Esophagus muscularis mucosa (tissue), 4 donors: ENCODE measurements at regions not wholly inside any gene's neighbourhood (a gene's known extent, or its start where the extent isn't known, plus 50 kb on each side); places are given as distances from the start of the nearest gene placed in this dataset.
A peak's percentile ranks its signal among the peaks of the same experiment; 100 is the strongest.

Experiments
- DNase-seq: peaks from one replicate; pipeline ENCODE4 v3.0.0-alpha.2; 2017; ENCODE audit errors: extremely low spot score
- H3K27ac ChIP-seq, 4 donors: fragments of 200-600 bp; sonication (generic); replicated peaks in 1 of 4; 1 replicate in 3 of 4; 2 replicates in 1 of 4; pipeline ENCODE4 v1.5.1; 2016 to 2019; ENCODE audit warnings: mild to moderate bottlenecking in 1 of 4
- H3K27me3 ChIP-seq, 4 donors: fragments of 200-600 bp; sonication (generic); one replicate each; pipeline versions ENCODE4 v1.5.1 to v1.6.0; 2016 to 2019
- H3K36me3 ChIP-seq, 4 donors: fragments of 200-600 bp; sonication (generic); one replicate each; pipeline ENCODE4 v1.5.1; 2016 to 2019
- H3K4me1 ChIP-seq, 4 donors: fragments of 200-600 bp; sonication (generic); one replicate each; pipeline ENCODE4 v1.5.1; 2016 to 2019
- H3K4me3 ChIP-seq, 4 donors: fragments of 200-600 bp; sonication (generic); 1 replicate in 2 of 4; 2 replicates in 2 of 4; pipeline ENCODE4 v1.5.1; 2016 to 2019; ENCODE audit warnings: mild to moderate bottlenecking in 4 of 4, moderate library complexity in 1 of 4
- H3K9me3 ChIP-seq, 4 donors: fragments of 200-600 bp; sonication (generic); 1 replicate in 3 of 4; 2 replicates in 1 of 4; pipeline ENCODE4 v1.5.1; 2016 to 2019
- CTCF ChIP-seq, 3 experiments: fragments of 200-600 bp in 2 of 3; fragments of 450-650 bp in 1 of 3; sonication (generic) in 2 of 3; IDR thresholded peaks; one replicate each; pipeline ENCODE4 v1.5.1; 2017 to 2019; ENCODE audit warnings: antibody characterized with exemption in 3 of 3, mild to moderate bottlenecking in 2 of 3, moderate library complexity in 1 of 3
- EP300 ChIP-seq: sonication (generic); formaldehyde crosslinking; IDR thresholded peaks from one replicate; pipeline ENCODE4 v1.6.1; 2017; ENCODE audit warnings: antibody characterized with exemption
- POLR2A ChIP-seq: fragments of 450-650 bp; IDR thresholded peaks from one replicate; pipeline ENCODE4 v1.6.1; 2017; ENCODE audit warnings: antibody characterized with exemption, moderate library complexity, mild to moderate bottlenecking, low read depth
- POLR2AphosphoS5 ChIP-seq, 2 donors: sonication (generic); formaldehyde crosslinking; IDR thresholded peaks; one replicate each; pipeline ENCODE4 v1.6.1; 2017; ENCODE audit warnings: antibody characterized with exemption in 2 of 2
- WGBS: methylation state at CpG from one replicate; pipeline ENCODE4 v1.1.5; 2018; 5-methylcytosine and 5-hydroxymethylcytosine counted together
- intact Hi-C: fragments of 100-400 bp; cut with DNase I; formaldehyde crosslinking; loops from one replicate; pipeline ENCODE4 v1.15.1; 2023

GRCh38 chr21:28763809-28764418 is 228.8 kb downstream of the LTN1 start:
- H3K27me3 ChIP-seq, result no peaks in the 10 kb centered on the region
- TF ChIP-seq CTCF (IDR thresholded peaks at IDR 0.05), result no peak
- TF ChIP-seq POLR2AphosphoS5 (IDR thresholded peaks at IDR 0.05), result no peak
- TF ChIP-seq POLR2A, result no peak
- no peak for TF ChIP-seq EP300
- no peaks in the 10 kb centered on the region for H3K36me3 ChIP-seq
- H3K4me3 ChIP-seq, result no peak overlapping the region
- intact Hi-C loops, result no loop called here
- H3K4me1 ChIP-seq, result peaks cover 18 to 65% (median 48%) of the 10 kb centered on the region in 4 donors
- no peaks in the 10 kb centered on the region for H3K9me3 ChIP-seq
- DNase-seq, result no peak
- 42% methylated on average over 2 of the region's 2 CpGs for WGBS
- peak overlapping the region; percentile 68 to 92 (median 88) for H3K27ac ChIP-seq

- peaks cover 31 to 68% (median 44%) of the 10 kb centered on the region in 4 donors for H3K4me1 ChIP-seq
These were observed 230.3 kb downstream of the LTN1 start for GRCh38 chr21:28762357-28762735.

GRCh38 chr21:28761674-28762356 is 230.9 kb downstream of the LTN1 start:
- WGBS, result 53% methylated on average over 3 of the region's 3 CpGs
- Histone ChIP-seq H3K4me3 (no peak overlapping the region), H3K9me3 (no peaks in the 10 kb centered on the region), H3K4me1 (peaks cover 31 to 68% (median 44%) of the 10 kb centered on the region in 4 donors), H3K36me3 (no peaks in the 10 kb centered on the region), H3K27ac (peak overlapping the region; percentile 68 to 92 (median 88)), H3K27me3 (no peaks in the 10 kb centered on the region)
- DNase-seq, result no peak
- intact Hi-C loops, result no loop called here
- no peak for TF ChIP-seq POLR2A
- TF ChIP-seq EP300, result peak; percentile 72
- peak in 1 of 2 donors; percentile 76 for TF ChIP-seq POLR2AphosphoS5 (IDR thresholded peaks at IDR 0.05)

More at GRCh38 chr21:28762357-28762735, 230.3 kb downstream of the LTN1 start:
- no peak for TF ChIP-seq CTCF (IDR thresholded peaks at IDR 0.05)
- peak in 1 of 2 donors; percentile 4 for TF ChIP-seq POLR2AphosphoS5 (IDR thresholded peaks at IDR 0.05)
- H3K9me3 ChIP-seq, result no peaks in the 10 kb centered on the region
- intact Hi-C loops, result no loop called here
- H3K27ac ChIP-seq, result peak overlapping the region; percentile 68 to 92 (median 88)
- DNase-seq, result no peak
- H3K27me3 ChIP-seq, result no peaks in the 10 kb centered on the region
- no peak overlapping the region for H3K4me3 ChIP-seq
- no peaks in the 10 kb centered on the region for H3K36me3 ChIP-seq
- 50% methylated on average over 1 of the region's 1 CpG for WGBS

GRCh38 chr21:28758883-28759242 is 233.8 kb downstream of the LTN1 start:
- DNase-seq, result no peak
- TF ChIP-seq EP300 (no peak), POLR2A (no peak), POLR2AphosphoS5 (IDR thresholded peaks at IDR 0.05) (no peak), CTCF (IDR thresholded peaks at IDR 0.05) (no peak)
- H3K4me3 ChIP-seq, result no peak overlapping the region
- 44% methylated on average over 1 of the region's 1 CpG for WGBS
- intact Hi-C loops, result no loop called here
- H3K4me1 ChIP-seq, result peaks cover 50 to 81% (median 53%) of the 10 kb centered on the region in 4 donors
- peak overlapping the region in 3 of 4 donors; percentile 87 to 92 (median 90) for H3K27ac ChIP-seq
- H3K36me3 ChIP-seq, result no peaks in the 10 kb centered on the region
- no peaks in the 10 kb centered on the region for H3K27me3 ChIP-seq
- no peaks in the 10 kb centered on the region for H3K9me3 ChIP-seq

- intact Hi-C loops, result no loop called here
- no peaks in the 10 kb centered on the region for H3K27me3 ChIP-seq
- TF ChIP-seq EP300, result no peak
- no peak for TF ChIP-seq CTCF (IDR thresholded peaks at IDR 0.05)
- TF ChIP-seq POLR2A, result no peak
- no peak for TF ChIP-seq POLR2AphosphoS5 (IDR thresholded peaks at IDR 0.05)
- no peak for DNase-seq
- H3K27ac ChIP-seq, result peak overlapping the region in 3 of 4 donors; percentile 87 to 92 (median 90)
- no peaks in the 10 kb centered on the region for H3K36me3 ChIP-seq
- H3K4me3 ChIP-seq, result no peak overlapping the region
- 57% methylated on average over 7 of the region's 7 CpGs for WGBS
- H3K4me1 ChIP-seq, result peaks cover 49 to 81% (median 55%) of the 10 kb centered on the region in 4 donors
- H3K9me3 ChIP-seq, result no peaks in the 10 kb centered on the region
These were observed 234.4 kb downstream of the LTN1 start for GRCh38 chr21:28758042-28758882.
